MM.1S (cell line): ENCODE measurements at regions not wholly inside any gene's neighbourhood (a gene's known extent, or its start where the extent isn't known, plus 50 kb on each side); places are given as distances from the start of the nearest gene placed in this dataset.

Experiments
- DNase-seq: peaks from one replicate; pipeline ENCODE4 v3.0.0-alpha.2; 2015
- H2AFZ ChIP-seq: fragments of 300-600 bp; sonication (generic); 2 replicates; pipeline ENCODE4 v1.6.0; 2016; ENCODE audit warnings: antibody characterized with exemption, low read length
- H3F3A ChIP-seq: fragments of 300-600 bp; sonication (generic); 2 replicates; pipeline ENCODE4 v1.6.1; 2016; ENCODE audit warnings: mild to moderate bottlenecking, antibody characterized with exemption, low read length, moderate library complexity, mixed read lengths; ENCODE audit not compliant: insufficient read depth
- H3K27ac ChIP-seq: fragments of 300-600 bp; sonication (generic); 2 replicates; pipeline ENCODE4 v1.5.1; 2016; ENCODE audit warnings: mild to moderate bottlenecking, low read length
- H3K27me3 ChIP-seq: fragments of 300-600 bp; sonication (generic); replicated peaks from 2 replicates; pipeline ENCODE4 v1.6.0; 2016; ENCODE audit warnings: low read length; ENCODE audit not compliant: insufficient read depth
- H3K36me3 ChIP-seq: fragments of 300-600 bp; sonication (generic); replicated peaks from 2 replicates; pipeline ENCODE4 v1.6.1; 2016; ENCODE audit warnings: mild to moderate bottlenecking, low read length, mixed read lengths; ENCODE audit not compliant: insufficient read depth
- H3K4me1 ChIP-seq: fragments of 300-600 bp; sonication (generic); 2 replicates; pipeline ENCODE4 v1.6.1; 2016; ENCODE audit warnings: low read length, mixed read lengths
- H3K4me2 ChIP-seq: fragments of 300-600 bp; sonication (generic); 2 replicates; pipeline ENCODE4 v1.6.0; 2016; ENCODE audit warnings: low read depth, low read length
- H3K4me3 ChIP-seq: fragments of 300-600 bp; sonication (generic); 2 replicates; pipeline ENCODE4 v1.5.1; 2016; ENCODE audit warnings: low read length, mixed read lengths
- H3K79me2 ChIP-seq: fragments of 300-600 bp; sonication (generic); 2 replicates; pipeline ENCODE4 v1.6.1; 2016; ENCODE audit warnings: mixed run types, low read length, mixed read lengths
- H3K9ac ChIP-seq: fragments of 300-600 bp; sonication (generic); 2 replicates; pipeline ENCODE4 v1.6.1; 2016; ENCODE audit warnings: low read length, mixed read lengths
- H3K9me2 ChIP-seq: fragments of 300-600 bp; sonication (generic); replicated peaks from 2 replicates; pipeline ENCODE4 v1.6.1; 2016; ENCODE audit warnings: mild to moderate bottlenecking, low read length, mixed read lengths; ENCODE audit not compliant: insufficient read depth
- H3K9me3 ChIP-seq: fragments of 300-600 bp; sonication (generic); replicated peaks from 2 replicates; pipeline ENCODE4 v1.6.1; 2016; ENCODE audit warnings: mild to moderate bottlenecking, low read length, mixed read lengths; ENCODE audit not compliant: insufficient read depth
- H4K20me1 ChIP-seq: fragments of 300-600 bp; sonication (generic); 2 replicates; pipeline ENCODE4 v1.6.1; 2016; ENCODE audit warnings: mild to moderate bottlenecking, low read length, moderate library complexity, mixed read lengths; ENCODE audit not compliant: insufficient read depth
- EZH2 ChIP-seq: fragments of 300-600 bp; sonication (generic); optimal IDR thresholded peaks from 2 replicates; pipeline ENCODE3; 2017; ENCODE audit warnings: low read depth, mild to moderate bottlenecking, antibody characterized with exemption, low read length, mixed read lengths
- EZH2phosphoT487 ChIP-seq: fragments of 300-600 bp; sonication (generic); IDR thresholded peaks from 2 replicates; pipeline ENCODE4 v1.6.1; 2018; ENCODE audit warnings: antibody characterized with exemption, low read length
- TF ChIP-seq, protein P1 (sequence below): fragments of 300-600 bp; sonication (generic); IDR thresholded peaks from 2 replicates; pipeline ENCODE4 v1.5.1; 2016; ENCODE audit warnings: antibody characterized with exemption, low read length, mixed read lengths

DNA sequence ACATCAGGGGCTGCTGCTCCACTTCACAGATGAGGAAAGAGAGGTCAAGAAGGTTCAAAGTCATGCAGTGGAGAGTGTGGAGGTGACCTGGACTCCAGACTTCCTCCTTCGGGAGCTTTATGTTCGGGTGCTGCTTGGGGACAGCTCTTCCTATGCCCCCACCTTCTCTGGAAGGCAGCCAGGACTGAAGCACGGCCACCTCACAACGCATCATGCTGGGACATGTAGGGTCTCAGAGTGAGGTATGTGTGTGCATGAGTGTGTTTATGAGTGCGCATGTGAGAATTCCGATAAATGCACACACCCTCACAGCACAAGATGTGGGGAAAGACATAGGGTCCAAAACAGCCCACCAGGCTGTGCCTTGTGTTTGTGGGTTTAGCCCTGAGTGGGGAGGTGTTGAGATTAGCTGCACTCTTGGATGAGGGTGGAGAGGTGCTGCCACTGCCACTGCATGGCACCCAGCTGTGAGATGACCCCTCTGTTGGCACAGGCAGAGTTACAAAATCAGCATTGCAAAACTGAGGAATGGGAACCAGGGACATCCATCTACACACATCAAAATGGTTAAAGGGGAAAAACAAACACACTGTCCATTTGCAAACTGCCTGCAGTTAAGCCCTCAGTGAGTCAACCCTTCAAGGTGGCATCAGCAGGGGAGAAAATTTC is 367.4 kb downstream of the SEC14L1 start:
- TF ChIP-seq EZH2, result no peak
- TF ChIP-seq, protein P1, sequence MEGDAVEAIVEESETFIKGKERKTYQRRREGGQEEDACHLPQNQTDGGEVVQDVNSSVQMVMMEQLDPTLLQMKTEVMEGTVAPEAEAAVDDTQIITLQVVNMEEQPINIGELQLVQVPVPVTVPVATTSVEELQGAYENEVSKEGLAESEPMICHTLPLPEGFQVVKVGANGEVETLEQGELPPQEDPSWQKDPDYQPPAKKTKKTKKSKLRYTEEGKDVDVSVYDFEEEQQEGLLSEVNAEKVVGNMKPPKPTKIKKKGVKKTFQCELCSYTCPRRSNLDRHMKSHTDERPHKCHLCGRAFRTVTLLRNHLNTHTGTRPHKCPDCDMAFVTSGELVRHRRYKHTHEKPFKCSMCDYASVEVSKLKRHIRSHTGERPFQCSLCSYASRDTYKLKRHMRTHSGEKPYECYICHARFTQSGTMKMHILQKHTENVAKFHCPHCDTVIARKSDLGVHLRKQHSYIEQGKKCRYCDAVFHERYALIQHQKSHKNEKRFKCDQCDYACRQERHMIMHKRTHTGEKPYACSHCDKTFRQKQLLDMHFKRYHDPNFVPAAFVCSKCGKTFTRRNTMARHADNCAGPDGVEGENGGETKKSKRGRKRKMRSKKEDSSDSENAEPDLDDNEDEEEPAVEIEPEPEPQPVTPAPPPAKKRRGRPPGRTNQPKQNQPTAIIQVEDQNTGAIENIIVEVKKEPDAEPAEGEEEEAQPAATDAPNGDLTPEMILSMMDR, result no peak
- TF ChIP-seq EZH2phosphoT487, result no peak
- H3K36me3 ChIP-seq, result no peaks in the 10 kb centered on the region

DNA sequence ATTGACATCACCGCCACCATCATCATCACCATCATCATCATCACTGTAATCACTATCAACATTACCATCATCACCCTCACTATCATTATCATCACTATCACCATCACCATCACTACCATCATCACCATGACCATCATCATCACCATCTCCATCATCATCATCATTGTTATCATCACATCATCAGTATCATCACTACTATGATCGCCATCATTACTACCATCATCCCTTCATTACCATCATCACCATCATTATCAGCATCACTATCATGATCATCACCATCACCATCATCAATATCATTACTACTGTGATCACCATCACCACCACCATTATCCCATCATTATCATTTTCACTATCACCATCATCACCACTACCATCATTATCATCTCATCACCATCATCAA is 368.3 kb downstream of the SEC14L1 start:
- H3K79me2 ChIP-seq, result no peaks in the 10 kb centered on the region
- H3K4me3 ChIP-seq, result no peak overlapping the region
- H3K9me2 ChIP-seq, result no peaks in the 10 kb centered on the region
- DNase-seq, result no peak
- H3K4me1 ChIP-seq, result no peaks in the 10 kb centered on the region
- H3F3A ChIP-seq, result no peaks in the 10 kb centered on the region
- no peaks in the 10 kb centered on the region for H3K9me3 ChIP-seq
- no peak overlapping the region for H3K4me2 ChIP-seq
- H3K9ac ChIP-seq, result no peak overlapping the region
- H3K27ac ChIP-seq, result no peak overlapping the region
- TF ChIP-seq EZH2phosphoT487, result no peak
- TF ChIP-seq EZH2, result no peak
- no peaks in the 10 kb centered on the region for H3K36me3 ChIP-seq
- H2AFZ ChIP-seq, result no peak overlapping the region
- no peaks in the 10 kb centered on the region for H3K27me3 ChIP-seq
- H4K20me1 ChIP-seq, result no peaks in the 10 kb centered on the region

More for the DNA sequence above, 367.4 kb downstream of the SEC14L1 start:
- Histone ChIP-seq H2AFZ (no peak overlapping the region), H3K27me3 (no peaks in the 10 kb centered on the region), H3K79me2 (no peaks in the 10 kb centered on the region), H3F3A (no peaks in the 10 kb centered on the region), H3K27ac (no peak overlapping the region), H3K4me3 (no peak overlapping the region), H3K4me1 (no peaks in the 10 kb centered on the region), H4K20me1 (no peaks in the 10 kb centered on the region), H3K9ac (no peak overlapping the region), H3K9me2 (no peaks in the 10 kb centered on the region), H3K9me3 (no peaks in the 10 kb centered on the region), H3K4me2 (no peak overlapping the region)
- DNase-seq, result no peak

GRCh38 chr17:77509599-77509998 is 368.8 kb downstream of the SEC14L1 start:
- Histone ChIP-seq H3K36me3 (no peaks in the 10 kb centered on the region), H3K4me3 (no peak overlapping the region), H4K20me1 (no peaks in the 10 kb centered on the region), H3K79me2 (no peaks in the 10 kb centered on the region), H3K27me3 (no peaks in the 10 kb centered on the region), H2AFZ (no peak overlapping the region), H3K9me3 (no peaks in the 10 kb centered on the region), H3K4me2 (no peak overlapping the region), H3K27ac (no peak overlapping the region), H3F3A (no peaks in the 10 kb centered on the region), H3K4me1 (no peaks in the 10 kb centered on the region), H3K9me2 (no peaks in the 10 kb centered on the region), H3K9ac (no peak overlapping the region)
- TF ChIP-seq EZH2phosphoT487, result no peak
- no peak for DNase-seq

- Histone ChIP-seq H3K27me3 (no peaks in the 10 kb centered on the region), H3K36me3 (no peaks in the 10 kb centered on the region), H3K79me2 (no peaks in the 10 kb centered on the region)
Measured at GRCh38 chr17:77510133-77510796, 369.5 kb downstream of the SEC14L1 start.

More at GRCh38 chr17:77510133-77510796, 369.5 kb downstream of the SEC14L1 start:
- TF ChIP-seq, protein P1, result no peak
- TF ChIP-seq EZH2phosphoT487 (no peak), EZH2 (no peak)
- no peak for DNase-seq
- no peak overlapping the region for H3K27ac ChIP-seq
- H2AFZ ChIP-seq, result no peak overlapping the region
- H3K9me2 ChIP-seq, result no peaks in the 10 kb centered on the region
- H4K20me1 ChIP-seq, result no peaks in the 10 kb centered on the region
- H3K4me1 ChIP-seq, result no peaks in the 10 kb centered on the region
- H3K9ac ChIP-seq, result no peak overlapping the region
- no peak overlapping the region for H3K4me2 ChIP-seq
- H3F3A ChIP-seq, result no peaks in the 10 kb centered on the region
- no peak overlapping the region for H3K4me3 ChIP-seq
- no peaks in the 10 kb centered on the region for H3K9me3 ChIP-seq
